ENCODE measurements at regions not wholly inside any gene's neighbourhood (a gene's known extent, or its start where the extent isn't known, plus 50 kb on each side); places are given as distances from the start of the nearest gene placed in this dataset.
"Not testable (repeated sequence)": the region's sequence is repeated elsewhere in the genome, so short reads cannot be mapped to it uniquely, and the experiment has no call there.

GRCh38 chr10:63812501-63812900 is 291.3 kb downstream of the REEP3 start:
- peaks cover under 1% of the 10 kb centered on the region for H3K27me3 Mint-ChIP-seq (ENCODE audit: low read depth)
- no peak overlapping the region for H3K27ac Mint-ChIP-seq
- no peak for TF ChIP-seq CTCF (IDR thresholded peaks at IDR 0.05; ENCODE audit: unreplicated experiment)
- H3K36me3 Mint-ChIP-seq = peaks cover 5% of the 10 kb centered on the region
- H3K4me3 Mint-ChIP-seq = no peak overlapping the region
- H3K9me3 Mint-ChIP-seq = peaks cover 52% of the 10 kb centered on the region
- DNase-seq (ENCODE audit: low spot score in 2 of 2, unreplicated experiment in 2 of 2) = no peak
- no peaks in the 10 kb centered on the region for H3K4me1 Mint-ChIP-seq

- Mint-ChIP-seq H3K4me1 (no peaks in the 10 kb centered on the region), H3K4me3 (no peak overlapping the region), H3K27me3 (ENCODE audit: low read depth) (peaks cover 2% of the 10 kb centered on the region), H3K9me3 (peaks cover 33% of the 10 kb centered on the region), H3K27ac (no peak overlapping the region), H3K36me3 (peaks cover 4% of the 10 kb centered on the region)
- peak; percentile 77 for TF ChIP-seq CTCF (IDR thresholded peaks at IDR 0.05; ENCODE audit: unreplicated experiment)
- DNase-seq (ENCODE audit: low spot score in 2 of 2, unreplicated experiment in 2 of 2) = peak; percentile 26 to 71
Measured at GRCh38 chr10:63819753-63820329, 298.6 kb downstream of the REEP3 start.

GRCh38 chr10:63822496-63822895 is 301.3 kb downstream of the REEP3 start:
- Mint-ChIP-seq H3K27me3 (ENCODE audit: low read depth) (peaks cover 1% of the 10 kb centered on the region), H3K27ac (no peak overlapping the region), H3K4me3 (no peak overlapping the region), H3K4me1 (peaks cover 9% of the 10 kb centered on the region), H3K9me3 (peaks cover 24% of the 10 kb centered on the region), H3K36me3 (peaks cover 4% of the 10 kb centered on the region)
- DNase-seq (ENCODE audit: low spot score in 2 of 2, unreplicated experiment in 2 of 2) = no peak
- no peak for TF ChIP-seq CTCF (IDR thresholded peaks at IDR 0.05; ENCODE audit: unreplicated experiment)

- H3K9me3 Mint-ChIP-seq = peaks cover 24% of the 10 kb centered on the region
- no peak for TF ChIP-seq CTCF (IDR thresholded peaks at IDR 0.05; ENCODE audit: unreplicated experiment)
- no peak overlapping the region for H3K4me3 Mint-ChIP-seq
- H3K27ac Mint-ChIP-seq = no peak overlapping the region
- H3K27me3 Mint-ChIP-seq (ENCODE audit: low read depth) = no peaks in the 10 kb centered on the region
- peaks cover 4% of the 10 kb centered on the region for H3K36me3 Mint-ChIP-seq
- no peak for DNase-seq (ENCODE audit: low spot score in 2 of 2, unreplicated experiment in 2 of 2)
- H3K4me1 Mint-ChIP-seq = peaks cover 16% of the 10 kb centered on the region
Measured at GRCh38 chr10:63825111-63825510, 303.9 kb downstream of the REEP3 start.

- TF ChIP-seq CTCF (IDR thresholded peaks at IDR 0.05; ENCODE audit: unreplicated experiment) = no peak
- Mint-ChIP-seq H3K36me3 (peaks cover 4% of the 10 kb centered on the region), H3K27ac (no peak overlapping the region), H3K4me1 (peaks cover 17% of the 10 kb centered on the region), H3K9me3 (peaks cover 24% of the 10 kb centered on the region), H3K4me3 (no peak overlapping the region), H3K27me3 (ENCODE audit: low read depth) (no peaks in the 10 kb centered on the region)
- DNase-seq (ENCODE audit: low spot score in 2 of 2, unreplicated experiment in 2 of 2) = no peak
Measured at GRCh38 chr10:63825766-63826165, 304.6 kb downstream of the REEP3 start.

- not testable (repeated sequence) for H3K36me3 Mint-ChIP-seq; DNase-seq (ENCODE audit: low spot score in 2 of 2, unreplicated experiment in 2 of 2); H3K27me3 Mint-ChIP-seq (ENCODE audit: low read depth); H3K4me3 Mint-ChIP-seq
- H3K4me1 Mint-ChIP-seq = peaks cover 17% of the 10 kb centered on the region
- peak overlapping the region; percentile 40 for H3K27ac Mint-ChIP-seq
- peaks cover 19% of the 10 kb centered on the region for H3K9me3 Mint-ChIP-seq
Measured at GRCh38 chr10:63827018-63827417, 305.8 kb downstream of the REEP3 start.

Measured in mesothelial cell of epicardium (in vitro differentiated cells).